Hepatocyte (in vitro differentiated cells): ENCODE measurements at regions not wholly inside any gene's neighbourhood (a gene's known extent, or its start where the extent isn't known, plus 50 kb on each side); places are given as distances from the start of the nearest gene placed in this dataset.

Experiments
- DNase-seq: peaks from one replicate; pipeline ENCODE4 v3.0.0-alpha.2; 2016; ENCODE audit warnings: low spot score
- H2AFZ ChIP-seq: fragments of 200-600 bp; sonication (generic); 2 replicates; pipeline ENCODE4 v1.6.0; 2016; ENCODE audit warnings: antibody characterized with exemption, mild to moderate bottlenecking
- H3K27ac ChIP-seq: fragments of 200-600 bp; sonication (generic); 2 replicates; pipeline ENCODE4 v1.5.1; 2016; ENCODE audit warnings: mild to moderate bottlenecking
- H3K27me3 ChIP-seq: fragments of 200-600 bp; sonication (generic); 2 replicates; pipeline ENCODE4 v1.6.1; 2016
- H3K36me3 ChIP-seq: fragments of 200-600 bp; sonication (generic); replicated peaks from 2 replicates; pipeline ENCODE4 v1.5.1; 2016; ENCODE audit warnings: low read depth; ENCODE audit not compliant: insufficient read depth
- H3K4me1 ChIP-seq: fragments of 200-600 bp; sonication (generic); 2 replicates; pipeline ENCODE4 v1.5.1; 2016; ENCODE audit warnings: mild to moderate bottlenecking, moderate library complexity; ENCODE audit not compliant: insufficient read depth
- H3K4me2 ChIP-seq: fragments of 200-600 bp; sonication (generic); 2 replicates; pipeline ENCODE4 v1.6.0; 2016
- H3K4me3 ChIP-seq: fragments of 200-600 bp; sonication (generic); 2 replicates; pipeline ENCODE4 v1.5.1; 2016; ENCODE audit warnings: mild to moderate bottlenecking
- H3K79me2 ChIP-seq: fragments of 200-600 bp; sonication (generic); 2 replicates; pipeline ENCODE4 v1.6.0; 2017; ENCODE audit warnings: mild to moderate bottlenecking
- H3K9me2 ChIP-seq: fragments of 200-600 bp; sonication (generic); replicated peaks from 2 replicates; pipeline ENCODE4 v1.6.0; 2017; ENCODE audit warnings: mild to moderate bottlenecking; ENCODE audit not compliant: insufficient read depth
- H3K9me3 ChIP-seq: fragments of 200-600 bp; sonication (generic); 2 replicates; pipeline ENCODE4 v1.5.1; 2016; ENCODE audit warnings: low read depth, mild to moderate bottlenecking
- H4K20me1 ChIP-seq: fragments of 200-600 bp; sonication (generic); 2 replicates; pipeline ENCODE4 v1.6.0; 2016; ENCODE audit warnings: mild to moderate bottlenecking; ENCODE audit not compliant: insufficient read depth, poor library complexity, severe bottlenecking
- EZH2 ChIP-seq: fragments of 200-600 bp; sonication (generic); IDR thresholded peaks from 2 replicates; pipeline ENCODE4 v1.6.1; 2016; ENCODE audit warnings: antibody characterized with exemption, mild to moderate bottlenecking, borderline replicate concordance
- EZH2phosphoT487 ChIP-seq: fragments of 200-600 bp; sonication (generic); IDR thresholded peaks from one replicate; pipeline ENCODE4 v1.6.1; 2018; ENCODE audit warnings: antibody characterized with exemption, mild to moderate bottlenecking, low read depth, moderate library complexity; ENCODE audit not compliant: unreplicated experiment, severe bottlenecking
- WGBS: methylation state at CpG from one replicate; pipeline ENCODE4 v1.1.6; 2016; ENCODE audit warnings: low lambda C conversion rate; ENCODE audit errors: missing lambda C conversion rate; 5-methylcytosine and 5-hydroxymethylcytosine counted together
- TF ChIP-seq, protein P1 (sequence below): fragments of 200-600 bp; sonication (generic); IDR thresholded peaks from 2 replicates; pipeline ENCODE4 v1.5.1; 2016; ENCODE audit warnings: antibody characterized with exemption, mild to moderate bottlenecking; ENCODE audit not compliant: poor library complexity

GRCh38 chr12:58434726-58435125 lies 485.6 kb downstream of the LRIG3 start:
- DNase-seq = no peak
- Histone ChIP-seq H3K4me3 (no peak overlapping the region), H3K9me2 (no peaks in the 10 kb centered on the region), H4K20me1 (no peaks in the 10 kb centered on the region), H3K79me2 (no peaks in the 10 kb centered on the region), H2AFZ (no peak overlapping the region), H3K27ac (no peak overlapping the region), H3K9me3 (no peaks in the 10 kb centered on the region), H3K4me1 (no peaks in the 10 kb centered on the region), H3K4me2 (no peak overlapping the region), H3K36me3 (no peaks in the 10 kb centered on the region), H3K27me3 (no peaks in the 10 kb centered on the region)
- TF ChIP-seq, protein P1, sequence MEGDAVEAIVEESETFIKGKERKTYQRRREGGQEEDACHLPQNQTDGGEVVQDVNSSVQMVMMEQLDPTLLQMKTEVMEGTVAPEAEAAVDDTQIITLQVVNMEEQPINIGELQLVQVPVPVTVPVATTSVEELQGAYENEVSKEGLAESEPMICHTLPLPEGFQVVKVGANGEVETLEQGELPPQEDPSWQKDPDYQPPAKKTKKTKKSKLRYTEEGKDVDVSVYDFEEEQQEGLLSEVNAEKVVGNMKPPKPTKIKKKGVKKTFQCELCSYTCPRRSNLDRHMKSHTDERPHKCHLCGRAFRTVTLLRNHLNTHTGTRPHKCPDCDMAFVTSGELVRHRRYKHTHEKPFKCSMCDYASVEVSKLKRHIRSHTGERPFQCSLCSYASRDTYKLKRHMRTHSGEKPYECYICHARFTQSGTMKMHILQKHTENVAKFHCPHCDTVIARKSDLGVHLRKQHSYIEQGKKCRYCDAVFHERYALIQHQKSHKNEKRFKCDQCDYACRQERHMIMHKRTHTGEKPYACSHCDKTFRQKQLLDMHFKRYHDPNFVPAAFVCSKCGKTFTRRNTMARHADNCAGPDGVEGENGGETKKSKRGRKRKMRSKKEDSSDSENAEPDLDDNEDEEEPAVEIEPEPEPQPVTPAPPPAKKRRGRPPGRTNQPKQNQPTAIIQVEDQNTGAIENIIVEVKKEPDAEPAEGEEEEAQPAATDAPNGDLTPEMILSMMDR = no peak
- TF ChIP-seq EZH2 (no peak), EZH2phosphoT487 (no peak)

GRCh38 chr12:58435647-58436046 lies 484.7 kb downstream of the LRIG3 start:
- Histone ChIP-seq H3K9me2 (no peaks in the 10 kb centered on the region), H2AFZ (no peak overlapping the region), H3K4me1 (no peaks in the 10 kb centered on the region), H4K20me1 (no peaks in the 10 kb centered on the region), H3K36me3 (no peaks in the 10 kb centered on the region), H3K27me3 (no peaks in the 10 kb centered on the region), H3K79me2 (no peaks in the 10 kb centered on the region), H3K27ac (no peak overlapping the region), H3K4me3 (no peak overlapping the region), H3K9me3 (no peaks in the 10 kb centered on the region), H3K4me2 (no peak overlapping the region)
- DNase-seq = no peak
- no peak for TF ChIP-seq EZH2phosphoT487
- no peak for TF ChIP-seq EZH2
- 95% methylated on average over 2 of the region's 2 CpGs for WGBS

GRCh38 chr12:58441483-58441882 lies 478.8 kb downstream of the LRIG3 start:
- TF ChIP-seq EZH2 (no peak), EZH2phosphoT487 (no peak)
- TF ChIP-seq, protein P1 = no peak
- no peak overlapping the region for H3K27ac ChIP-seq
- H4K20me1 ChIP-seq = no peaks in the 10 kb centered on the region
- WGBS = 86% methylated on average over 2 of the region's 2 CpGs
- H3K79me2 ChIP-seq = no peaks in the 10 kb centered on the region
- no peak for DNase-seq
- H3K9me3 ChIP-seq = no peaks in the 10 kb centered on the region
- H3K36me3 ChIP-seq = no peaks in the 10 kb centered on the region
- no peak overlapping the region for H3K4me2 ChIP-seq
- H3K4me1 ChIP-seq = no peaks in the 10 kb centered on the region
- no peaks in the 10 kb centered on the region for H3K27me3 ChIP-seq
- H3K9me2 ChIP-seq = no peaks in the 10 kb centered on the region
- no peak overlapping the region for H3K4me3 ChIP-seq
- H2AFZ ChIP-seq = no peak overlapping the region

- H3K9me2 ChIP-seq = no peaks in the 10 kb centered on the region
- H3K9me3 ChIP-seq = no peaks in the 10 kb centered on the region
- peak; percentile 26 for DNase-seq
- no peak overlapping the region for H3K4me3 ChIP-seq
- H3K79me2 ChIP-seq = no peaks in the 10 kb centered on the region
- H3K4me1 ChIP-seq = no peaks in the 10 kb centered on the region
- H2AFZ ChIP-seq = no peak overlapping the region
- H3K4me2 ChIP-seq = no peak overlapping the region
- no peaks in the 10 kb centered on the region for H4K20me1 ChIP-seq
- no peak for TF ChIP-seq EZH2phosphoT487
- TF ChIP-seq, protein P1 = peak; percentile 45
- H3K27ac ChIP-seq = peak overlapping the region; percentile 9
- H3K36me3 ChIP-seq = no peaks in the 10 kb centered on the region
- no peaks in the 10 kb centered on the region for H3K27me3 ChIP-seq
Measured at GRCh38 chr12:58443273-58443980, 476.9 kb downstream of the LRIG3 start.
